Panc1 (cell line): ENCODE measurements at regions not wholly inside any gene's neighbourhood (a gene's known extent, or its start where the extent isn't known, plus 50 kb on each side); places are given as distances from the start of the nearest gene placed in this dataset.

ENCODE experiments used
- ATAC-seq: fragments of 200-7000 bp; cut with Tn5 transposase; 2 replicates; pipeline ENCODE4 v1.9.1; 2020; ENCODE audit warnings: mild to moderate bottlenecking, moderate library complexity
- BruUV-seq: library from RNA; stranded (reverse); fragments of 400-500 nt; replicated peaks from 2 replicates; lab custom pipeline; 2021; lab: Mats Ljungman, UMichigan
- CTCF ChIA-PET: fragments of 300-600 bp; sonication (Branson Sonifier 250); formaldehyde crosslinking; loops from one replicate; lab custom pipeline; 2022; ENCODE audit warnings: antibody characterized with exemption; lab: Charles Lee
- POLR2A ChIA-PET: fragments of 300-600 bp; sonication (Branson Sonifier 250); formaldehyde crosslinking; loops from one replicate; lab custom pipeline; 2022; ENCODE audit warnings: antibody characterized with exemption; lab: Charles Lee
- DNase-seq: peaks from one replicate; pipeline ENCODE4 v3.0.0-alpha.2; 2010; ENCODE audit warnings: low read depth, low spot score
- H3K27ac ChIP-seq: 2 replicates; pipeline ENCODE4 v1.5.1; 2011; ENCODE audit warnings: mild to moderate bottlenecking, low read length, inconsistent platforms
- H3K27me3 ChIP-seq: fragments of 200-500 bp; sonication (Bioruptor generic); 2 replicates; pipeline ENCODE4 v1.6.0; 2014; ENCODE audit warnings: low read length, inconsistent platforms; ENCODE audit not compliant: control insufficient read depth, insufficient read depth
- H3K36me3 ChIP-seq: fragments of 200-500 bp; sonication (Bioruptor generic); 2 replicates; pipeline ENCODE4 v1.5.1; 2014; ENCODE audit warnings: inconsistent platforms, mild to moderate bottlenecking, low read length, moderate library complexity; ENCODE audit not compliant: control insufficient read depth, insufficient read depth
- H3K4me1 ChIP-seq: 2 replicates; pipeline ENCODE4 v1.5.1; 2011; ENCODE audit warnings: inconsistent platforms, mild to moderate bottlenecking, low read length, moderate library complexity; ENCODE audit not compliant: control insufficient read depth, insufficient read depth
- H3K4me3 ChIP-seq, 2 experiments: 2 replicates each; pipeline ENCODE4 v1.5.1; 2011 to 2012; ENCODE audit warnings: low read depth in 2 of 2, low read length in 2 of 2, mild to moderate bottlenecking in 2 of 2, inconsistent platforms in 1 of 2, moderate library complexity in 1 of 2
- H3K9me3 ChIP-seq: fragments of 200-500 bp; sonication (Bioruptor generic); 2 replicates; pipeline ENCODE4 v1.5.1; 2014; ENCODE audit warnings: low read depth, mild to moderate bottlenecking, inconsistent platforms, low read length, moderate library complexity; ENCODE audit not compliant: control insufficient read depth, insufficient read depth
- CTCF ChIP-seq: fragments of 450-650 bp; IDR thresholded peaks from 2 replicates; pipeline ENCODE4 v1.5.1; 2017; ENCODE audit warnings: mild to moderate bottlenecking
- POLR2AphosphoS5 ChIP-seq: IDR thresholded peaks from 2 replicates; pipeline ENCODE4 v1.6.1; 2012; ENCODE audit warnings: mild to moderate bottlenecking, low read depth, low read length, moderate library complexity
- REST ChIP-seq, 2 experiments: IDR thresholded peaks; 2 replicates each; pipeline ENCODE4 v1.6.1; 2011 to 2012; ENCODE audit warnings: low read depth in 2 of 2, control low read depth in 1 of 2, low read length in 1 of 2, mild to moderate bottlenecking in 1 of 2, moderate library complexity in 1 of 2; ENCODE audit not compliant: insufficient read depth in 1 of 2
- SIN3A ChIP-seq: IDR thresholded peaks from 2 replicates; pipeline ENCODE4 v1.6.1; 2012; ENCODE audit warnings: low read depth, mild to moderate bottlenecking, low read length, moderate library complexity, borderline replicate concordance; ENCODE audit not compliant: insufficient read depth
- TCF7L2 ChIP-seq: IDR thresholded peaks from 2 replicates; pipeline ENCODE4 v1.6.1; 2011; ENCODE audit warnings: mild to moderate bottlenecking, low read depth, low read length, inconsistent platforms
- in situ Hi-C: cut with HindIII; loops from 2 replicates; pipeline ENCODE4 v1.10.0; 2016; ENCODE audit warnings: low sequenced_read_pairs, low pct_unique_long_range_greater_than_20kb
- intact Hi-C: fragments of 100-400 bp; cut with micrococcal nuclease; formaldehyde crosslinking; loops from one replicate; pipeline ENCODE4 v1.10.0; 2022; ENCODE audit not compliant: unreplicated experiment

GRCh38 chr5:135155616-135156214 lies 121.7 kb upstream of the PITX1 start:
- no peaks in the 10 kb centered on the region for H3K4me1 ChIP-seq
- TF ChIP-seq REST (IDR thresholded peaks at IDR 0.05; ENCODE audit: insufficient read depth in 1 of 2, low read depth in 2 of 2, low read length in 1 of 2) (no peak), CTCF (no peak), SIN3A (no peak), TCF7L2 (no peak), POLR2AphosphoS5 (no peak)
- ATAC-seq (no peak), DNase-seq (no peak)
- intact Hi-C loops, result no loop called here
- in situ Hi-C loops, result no loop called here
- ChIA-PET CTCF (no interaction called here), POLR2A (no interaction called here)
- no peaks in the 10 kb centered on the region; the same call in 1 of the 2 replicates for H3K9me3 ChIP-seq
- no peak overlapping the region for H3K4me3 ChIP-seq
- H3K27me3 ChIP-seq, result no peaks in the 10 kb centered on the region
- H3K36me3 ChIP-seq, result no peaks in the 10 kb centered on the region
- no TSS peak for BruUV-seq
- no peak overlapping the region for H3K27ac ChIP-seq

- Histone ChIP-seq H3K27ac (no peak overlapping the region), H3K4me1 (no peaks in the 10 kb centered on the region), H3K36me3 (no peaks in the 10 kb centered on the region), H3K27me3 (no peaks in the 10 kb centered on the region), H3K4me3 (no peak overlapping the region), H3K9me3 (no peaks in the 10 kb centered on the region; the same call in 1 of the 2 replicates)
- no peak for TF ChIP-seq TCF7L2
- TF ChIP-seq SIN3A, result no peak
- no peak for TF ChIP-seq CTCF
- TF ChIP-seq POLR2AphosphoS5, result no peak
- TF ChIP-seq REST (IDR thresholded peaks at IDR 0.05; ENCODE audit: insufficient read depth in 1 of 2, low read depth in 2 of 2, low read length in 1 of 2), result no peak
- ChIA-PET POLR2A (no interaction called here), CTCF (no interaction called here)
- DNase-seq (no peak), ATAC-seq (no peak)
- no TSS peak for BruUV-seq
- intact Hi-C loops (no loop called here), in situ Hi-C loops (no loop called here)
Observed at GRCh38 chr5:135154961-135155360, 120.9 kb upstream of the PITX1 start.
